IPS-18a (cell line): ENCODE measurements at regions not wholly inside any gene's neighbourhood (a gene's known extent, or its start where the extent isn't known, plus 50 kb on each side); places are given as distances from the start of the nearest gene placed in this dataset.

ENCODE experiments used
- H3K27ac ChIP-seq: one replicate; pipeline ENCODE4 v1.5.1; 2013; ENCODE audit warnings: low read length
- H3K27me3 ChIP-seq: one replicate; pipeline ENCODE4 v1.6.1; 2013; ENCODE audit warnings: mild to moderate bottlenecking, low read length; ENCODE audit not compliant: control insufficient read depth, insufficient read depth
- H3K36me3 ChIP-seq: one replicate; pipeline ENCODE4 v1.6.1; 2013; ENCODE audit warnings: low read depth, low read length; ENCODE audit not compliant: control insufficient read depth
- H3K4me1 ChIP-seq: one replicate; pipeline ENCODE4 v1.6.1; 2013; ENCODE audit warnings: low read depth, low read length; ENCODE audit not compliant: control insufficient read depth
- H3K4me3 ChIP-seq: one replicate; pipeline ENCODE4 v1.5.1; 2013; ENCODE audit warnings: low read length
- H3K9ac ChIP-seq: one replicate; pipeline ENCODE4 v1.6.1; 2013; ENCODE audit warnings: mild to moderate bottlenecking, low read length, moderate library complexity
- H3K9me3 ChIP-seq: one replicate; pipeline ENCODE4 v1.6.1; 2013; ENCODE audit warnings: low read depth, low read length; ENCODE audit not compliant: control insufficient read depth

- Histone ChIP-seq H3K4me1 (no peaks in the 10 kb centered on the region), H3K27me3 (no peaks in the 10 kb centered on the region), H3K9ac (no peak overlapping the region), H3K9me3 (no peaks in the 10 kb centered on the region), H3K36me3 (no peaks in the 10 kb centered on the region), H3K27ac (no peak overlapping the region), H3K4me3 (no peak overlapping the region)
Observed at GRCh38 chr9:118215549-118215948, 511.3 kb downstream of the TLR4 start.

DNA sequence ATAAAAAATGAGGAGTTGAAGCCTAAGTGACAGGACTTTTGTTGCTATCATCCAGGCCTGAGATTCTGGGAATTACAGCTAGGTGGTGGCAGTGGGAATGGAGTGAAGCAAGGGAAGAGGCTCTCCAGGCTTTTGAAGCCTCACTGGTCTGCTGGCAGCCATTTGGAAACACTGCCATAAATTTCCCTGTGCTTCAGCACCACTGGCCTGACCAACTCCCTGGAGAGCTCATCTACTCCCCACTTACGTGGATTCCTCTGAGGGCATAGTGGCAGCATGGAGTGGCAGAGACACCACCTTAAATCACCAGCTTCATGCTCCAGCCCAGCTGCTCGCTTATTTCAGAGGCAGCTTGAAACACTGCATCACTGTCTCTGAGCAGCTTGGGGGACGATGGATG lies 518.2 kb downstream of the TLR4 start:
- Histone ChIP-seq H3K9me3 (no peaks in the 10 kb centered on the region), H3K4me1 (no peaks in the 10 kb centered on the region), H3K9ac (no peak overlapping the region), H3K27me3 (no peaks in the 10 kb centered on the region), H3K27ac (no peak overlapping the region), H3K4me3 (no peak overlapping the region), H3K36me3 (no peaks in the 10 kb centered on the region)

GRCh38 chr9:118223111-118223510 lies 518.9 kb downstream of the TLR4 start:
- Histone ChIP-seq H3K36me3 (no peaks in the 10 kb centered on the region), H3K27me3 (no peaks in the 10 kb centered on the region), H3K9me3 (no peaks in the 10 kb centered on the region), H3K9ac (no peak overlapping the region), H3K4me3 (no peak overlapping the region), H3K4me1 (no peaks in the 10 kb centered on the region), H3K27ac (no peak overlapping the region)

DNA sequence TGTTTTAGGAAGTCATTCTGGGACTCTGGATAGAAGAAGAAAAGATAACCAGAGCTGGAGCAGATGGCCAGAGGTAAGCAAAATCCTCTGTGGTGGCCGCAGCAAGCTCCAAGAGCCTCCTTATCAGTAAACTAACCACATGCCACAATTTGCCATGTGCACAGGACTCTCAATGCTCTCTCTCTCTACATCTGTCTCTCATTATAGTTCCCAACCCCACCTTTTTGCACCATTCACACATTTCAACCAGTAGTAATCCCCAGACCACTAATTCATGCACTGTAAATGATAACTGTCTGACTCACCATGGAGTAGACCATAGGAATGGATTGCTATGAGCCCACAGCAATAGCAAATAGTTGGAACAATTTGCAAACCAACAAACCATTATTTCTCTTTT lies 526.1 kb downstream of the TLR4 start:
- no peak overlapping the region for H3K4me3 ChIP-seq
- H3K36me3 ChIP-seq, result no peaks in the 10 kb centered on the region
- H3K27ac ChIP-seq, result no peak overlapping the region
- no peaks in the 10 kb centered on the region for H3K27me3 ChIP-seq
- peaks cover 8% of the 10 kb centered on the region for H3K4me1 ChIP-seq
- H3K9me3 ChIP-seq, result no peaks in the 10 kb centered on the region
- no peak overlapping the region for H3K9ac ChIP-seq

GRCh38 chr9:118236625-118237024 lies 532.4 kb downstream of the TLR4 start:
- Histone ChIP-seq H3K4me1 (no peaks in the 10 kb centered on the region), H3K27me3 (no peaks in the 10 kb centered on the region), H3K36me3 (no peaks in the 10 kb centered on the region), H3K27ac (no peak overlapping the region), H3K4me3 (no peak overlapping the region), H3K9ac (no peak overlapping the region), H3K9me3 (no peaks in the 10 kb centered on the region)

GRCh38 chr9:118238139-118238538 lies 533.9 kb downstream of the TLR4 start:
- no peaks in the 10 kb centered on the region for H3K27me3 ChIP-seq
- H3K27ac ChIP-seq, result no peak overlapping the region
- H3K36me3 ChIP-seq, result no peaks in the 10 kb centered on the region
- H3K9me3 ChIP-seq, result no peaks in the 10 kb centered on the region
- no peak overlapping the region for H3K9ac ChIP-seq
- H3K4me3 ChIP-seq, result no peak overlapping the region
- no peaks in the 10 kb centered on the region for H3K4me1 ChIP-seq

- Histone ChIP-seq H3K9me3 (peaks cover 8% of the 10 kb centered on the region), H3K4me1 (no peaks in the 10 kb centered on the region), H3K27me3 (no peaks in the 10 kb centered on the region), H3K9ac (no peak overlapping the region), H3K4me3 (no peak overlapping the region), H3K36me3 (no peaks in the 10 kb centered on the region), H3K27ac (no peak overlapping the region)
Observed at GRCh38 chr9:118252027-118252426, 547.8 kb downstream of the TLR4 start.

GRCh38 chr9:118262191-118262590 lies 558.0 kb downstream of the TLR4 start:
- no peak overlapping the region for H3K9ac ChIP-seq
- H3K27me3 ChIP-seq, result no peaks in the 10 kb centered on the region
- H3K36me3 ChIP-seq, result no peaks in the 10 kb centered on the region
- H3K4me3 ChIP-seq, result no peak overlapping the region
- H3K9me3 ChIP-seq, result peaks cover 3% of the 10 kb centered on the region
- H3K4me1 ChIP-seq, result no peaks in the 10 kb centered on the region
- no peak overlapping the region for H3K27ac ChIP-seq

- Histone ChIP-seq H3K27me3 (no peaks in the 10 kb centered on the region), H3K27ac (no peak overlapping the region), H3K9me3 (no peaks in the 10 kb centered on the region), H3K4me3 (no peak overlapping the region), H3K4me1 (no peaks in the 10 kb centered on the region), H3K9ac (no peak overlapping the region), H3K36me3 (no peaks in the 10 kb centered on the region)
Observed at GRCh38 chr9:118263949-118264348, 559.7 kb downstream of the TLR4 start.

DNA sequence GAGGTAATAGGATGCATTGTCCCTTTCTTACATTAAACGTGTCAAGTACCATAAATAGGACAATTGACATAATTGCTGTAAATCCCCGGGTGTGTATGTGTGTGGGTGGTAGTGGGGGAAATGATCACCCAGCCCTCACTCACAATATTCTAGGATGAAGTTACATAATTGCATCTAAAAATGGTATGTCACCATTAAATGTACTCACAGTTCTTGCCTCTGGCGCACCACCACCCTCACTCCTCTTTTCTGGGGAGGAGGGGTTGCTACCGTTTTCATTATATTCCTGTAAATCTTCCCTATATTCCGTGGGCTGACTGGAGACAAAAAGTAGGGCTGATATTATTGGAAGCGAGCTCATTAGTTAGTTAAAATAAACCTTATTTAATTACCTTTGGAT lies 563.8 kb downstream of the TLR4 start:
- Histone ChIP-seq H3K4me1 (no peaks in the 10 kb centered on the region), H3K9me3 (no peaks in the 10 kb centered on the region), H3K27me3 (no peaks in the 10 kb centered on the region), H3K27ac (no peak overlapping the region), H3K9ac (no peak overlapping the region), H3K36me3 (no peaks in the 10 kb centered on the region), H3K4me3 (no peak overlapping the region)

DNA sequence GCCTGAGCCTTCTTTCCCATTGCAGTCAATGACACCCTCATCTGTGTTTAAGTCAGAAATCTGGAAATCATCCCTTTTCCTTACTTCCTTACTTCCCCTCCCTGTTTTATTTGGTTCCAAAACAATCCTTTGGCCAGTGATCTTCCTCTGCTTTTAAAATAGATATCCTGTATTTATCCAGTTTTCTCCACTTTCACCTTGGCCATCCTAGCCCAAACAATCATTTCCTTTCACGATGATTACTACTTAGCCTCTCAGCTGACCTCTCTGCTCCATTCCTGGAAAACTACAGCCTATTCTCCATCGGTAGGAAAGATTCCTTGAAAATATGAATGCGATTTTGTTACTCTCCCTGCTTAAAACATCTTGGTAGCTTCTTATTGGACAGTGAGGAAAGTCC lies 565.4 kb downstream of the TLR4 start:
- no peaks in the 10 kb centered on the region for H3K9me3 ChIP-seq
- no peak overlapping the region for H3K9ac ChIP-seq
- H3K4me1 ChIP-seq, result no peaks in the 10 kb centered on the region
- no peaks in the 10 kb centered on the region for H3K27me3 ChIP-seq
- no peaks in the 10 kb centered on the region for H3K36me3 ChIP-seq
- H3K27ac ChIP-seq, result no peak overlapping the region
- H3K4me3 ChIP-seq, result no peak overlapping the region

DNA sequence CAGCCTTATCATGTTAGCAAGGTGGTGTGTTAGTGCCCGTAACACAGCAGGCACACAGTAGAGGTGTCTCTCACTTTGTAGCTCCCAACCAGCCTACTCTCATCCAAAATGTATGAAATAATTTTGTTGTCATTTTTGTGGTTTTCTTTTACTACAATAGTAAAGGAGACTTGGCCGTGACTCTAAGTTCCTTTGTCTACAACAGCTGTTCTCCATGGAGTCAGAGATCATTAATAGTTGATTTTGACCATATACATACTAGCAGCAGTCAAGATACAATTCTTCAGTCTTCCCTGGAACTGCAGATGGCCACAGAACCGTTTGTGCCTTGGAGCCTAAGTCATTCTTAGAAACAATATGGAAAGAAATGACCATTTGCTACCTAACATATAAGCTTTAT lies 567.1 kb downstream of the TLR4 start:
- peaks cover 1% of the 10 kb centered on the region for H3K4me1 ChIP-seq
- H3K36me3 ChIP-seq, result no peaks in the 10 kb centered on the region
- no peaks in the 10 kb centered on the region for H3K27me3 ChIP-seq
- H3K4me3 ChIP-seq, result no peak overlapping the region
- H3K9me3 ChIP-seq, result no peaks in the 10 kb centered on the region
- no peak overlapping the region for H3K9ac ChIP-seq
- no peak overlapping the region for H3K27ac ChIP-seq
